T-helper 9 cell (primary cell): ENCODE measurements at regions not wholly inside any gene's neighbourhood (a gene's known extent, or its start where the extent isn't known, plus 50 kb on each side); places are given as distances from the start of the nearest gene placed in this dataset.
"Not testable (repeated sequence)": the region's sequence is repeated elsewhere in the genome, so short reads cannot be mapped to it uniquely, and the experiment has no call there.

Experiments used
- DNase-seq: peaks from one replicate; pipeline ENCODE4 v3.0.0-alpha.2; 2020

DNA sequence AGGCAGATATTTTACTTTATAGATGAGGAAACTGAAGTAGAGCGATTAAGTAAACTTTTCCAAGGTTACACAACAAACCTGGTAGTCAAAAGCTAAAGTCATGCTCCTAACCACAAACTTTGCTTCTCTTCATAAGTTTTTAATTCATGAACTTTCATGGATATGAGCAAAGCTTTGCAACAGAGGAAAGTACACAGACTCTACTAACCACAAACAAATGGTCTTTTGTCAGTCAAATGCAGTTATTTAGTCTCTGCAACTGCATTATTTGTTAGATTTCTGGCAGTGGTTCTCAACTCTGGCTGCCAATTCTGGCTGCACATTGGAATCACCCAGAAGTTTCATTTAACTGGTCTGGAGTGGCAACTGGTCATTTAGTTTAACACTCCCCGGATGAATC is 140.6 kb upstream of the TMEM168 start:
- DNase-seq: no peak

DNA sequence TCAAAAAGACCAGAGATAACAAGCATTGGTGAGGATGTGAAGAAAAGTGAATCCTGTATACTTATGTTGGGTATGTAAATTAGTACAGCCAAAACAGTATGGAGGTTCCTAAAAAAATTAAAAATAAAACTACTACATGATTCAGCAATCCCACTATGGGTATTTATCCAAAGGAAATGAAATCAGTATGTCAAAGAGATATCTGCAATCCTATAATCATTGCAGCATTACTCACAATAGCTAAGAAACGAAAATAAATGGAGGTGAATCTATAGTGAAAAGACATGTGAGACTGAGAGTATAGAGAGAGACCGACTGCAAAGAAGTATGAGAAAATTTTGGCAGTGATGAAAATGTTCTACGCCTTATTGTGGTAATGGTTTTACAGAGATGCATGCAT is 139.2 kb upstream of the TMEM168 start:
- DNase-seq: no peak

GRCh38 chr7:112926018-112926417 is 135.8 kb upstream of the TMEM168 start:
- DNase-seq: no peak

- DNase-seq: not testable (repeated sequence)
Observed at GRCh38 chr7:112922546-112922945, 132.4 kb upstream of the TMEM168 start.

DNA sequence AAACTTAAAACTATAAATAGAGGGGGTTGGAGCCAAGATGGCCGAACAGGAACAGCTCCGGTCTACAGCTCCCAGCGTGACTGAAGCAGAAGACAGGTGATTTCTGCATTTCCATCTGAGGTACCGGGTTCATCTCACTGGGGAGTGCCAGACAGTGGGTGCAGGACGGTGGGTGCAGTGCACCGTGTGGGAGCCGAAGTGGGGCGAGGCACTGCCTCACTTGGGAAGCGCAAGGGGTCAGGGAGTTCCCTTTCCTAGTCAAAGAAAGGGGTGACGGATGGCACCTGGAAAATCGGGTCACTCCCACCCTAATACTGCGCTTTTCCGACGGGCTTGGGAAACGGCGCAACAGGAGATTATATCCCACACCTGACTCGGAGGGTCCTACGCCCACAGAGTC is 126.2 kb upstream of the TMEM168 start:
- DNase-seq: not testable (repeated sequence)

DNA sequence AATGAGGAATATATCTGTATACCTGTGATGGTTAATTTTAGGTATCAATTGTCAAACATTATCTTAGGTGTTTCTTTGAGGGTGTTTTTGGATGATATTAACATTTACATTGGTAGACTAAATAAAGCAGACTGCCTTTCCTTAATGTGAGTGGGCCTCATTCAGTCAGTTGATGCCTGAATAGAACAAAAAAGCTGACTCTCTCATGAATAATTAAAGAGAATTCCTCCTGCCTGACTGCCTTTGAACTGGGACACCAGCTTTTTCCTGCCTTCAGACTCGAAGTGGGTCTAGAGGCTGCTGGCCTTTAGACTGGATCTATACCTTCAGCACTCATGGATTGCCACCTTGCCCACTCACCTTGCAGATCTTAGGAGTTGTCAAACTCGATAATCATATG is 117.9 kb upstream of the TMEM168 start:
- DNase-seq: no peak

DNA sequence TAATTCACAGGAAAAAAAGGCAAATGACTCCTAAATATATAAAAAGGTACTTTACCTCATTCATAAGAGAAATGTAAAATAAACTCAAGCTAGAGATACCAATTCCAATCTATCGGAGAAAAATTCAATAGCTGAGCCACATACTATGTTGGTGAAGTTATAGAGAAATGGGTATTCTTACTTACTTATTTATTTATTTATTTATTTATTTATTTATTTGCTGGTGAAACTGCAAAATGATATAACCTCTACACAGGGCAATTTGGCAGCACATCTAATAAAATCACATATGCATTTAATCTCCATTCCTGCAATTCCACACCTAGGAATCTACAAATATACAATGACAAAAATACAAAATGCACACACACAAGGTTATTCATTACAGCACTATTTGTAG is 117.5 kb upstream of the TMEM168 start:
- DNase-seq: no peak

GRCh38 chr7:112905950-112906349 is 115.8 kb upstream of the TMEM168 start:
- no peak for DNase-seq

DNA sequence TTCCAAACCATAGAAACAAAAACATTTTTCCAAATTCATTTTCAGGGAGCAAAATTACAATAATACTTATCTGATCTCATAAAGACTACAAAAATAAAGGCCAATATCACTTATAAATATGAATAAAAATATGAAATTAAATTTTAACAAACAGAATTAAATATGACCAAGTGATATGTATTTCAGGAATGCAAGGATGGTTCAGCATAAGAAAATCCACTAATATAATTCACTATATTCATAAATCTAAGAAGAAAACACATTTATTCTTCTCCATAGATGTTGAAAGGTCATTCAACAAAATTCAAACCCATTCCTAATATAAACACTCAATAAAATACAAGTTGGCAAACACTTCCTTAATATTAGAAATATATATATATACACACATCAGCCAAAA is 115.2 kb upstream of the TMEM168 start:
- DNase-seq: no peak

- DNase-seq: no peak
Observed at GRCh38 chr7:112898432-112899290, 108.5 kb upstream of the TMEM168 start.

DNA sequence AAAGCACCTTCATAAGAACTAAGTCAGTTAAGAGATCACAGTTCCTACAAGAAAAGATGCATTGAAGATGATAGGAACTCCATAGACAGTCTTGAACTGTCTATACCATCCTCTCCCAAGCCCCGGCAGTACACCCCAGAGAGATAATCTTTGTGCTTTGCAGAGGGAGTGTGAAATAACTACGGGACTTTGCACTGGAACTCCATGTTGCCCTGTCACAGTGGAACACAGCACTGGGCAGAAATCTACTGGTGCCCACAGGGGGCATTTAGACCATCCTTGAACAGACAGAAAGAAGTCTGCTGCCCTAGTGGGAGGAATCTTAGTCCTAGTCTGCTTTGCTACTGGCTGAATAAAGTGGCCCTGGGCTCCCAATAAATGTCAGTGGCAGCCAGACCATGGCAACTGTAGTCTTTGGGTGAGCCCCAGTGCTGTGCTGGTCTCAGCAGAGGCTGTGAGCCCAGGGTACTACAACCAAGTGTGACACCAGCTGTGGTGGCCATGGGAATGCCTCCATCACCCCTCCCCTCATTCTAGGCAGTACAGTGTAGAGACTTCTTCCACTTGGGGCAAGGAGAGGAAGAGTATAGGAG is 107.7 kb upstream of the TMEM168 start:
- no peak for DNase-seq

- no peak for DNase-seq
Observed at GRCh38 chr7:112896026-112896601, 105.9 kb upstream of the TMEM168 start.

- DNase-seq: no peak
Observed at GRCh38 chr7:112892263-112892662, 102.1 kb upstream of the TMEM168 start.

DNA sequence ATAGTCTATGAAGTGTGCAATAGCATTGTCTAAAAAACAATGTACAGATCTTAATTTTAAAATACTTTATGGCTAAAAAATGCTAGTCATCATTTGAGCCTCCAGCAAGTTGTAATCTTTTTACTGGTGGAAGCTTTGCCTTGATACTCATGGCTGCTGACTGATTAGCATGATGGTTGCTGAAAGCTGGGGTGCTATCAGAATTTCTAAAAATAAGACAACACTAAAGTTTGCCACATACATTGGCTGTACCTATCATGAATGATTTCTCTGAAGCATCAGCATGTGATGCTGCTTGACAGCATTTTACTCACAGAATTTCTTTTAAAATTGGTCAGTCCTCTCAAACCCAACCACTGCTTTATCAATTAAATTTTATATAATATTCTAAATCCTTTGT is 101.5 kb upstream of the TMEM168 start:
- DNase-seq: no peak

- no peak for DNase-seq
Observed at GRCh38 chr7:112889834-112890438, 99.7 kb upstream of the TMEM168 start.

GRCh38 chr7:112889268-112889667 is 99.1 kb upstream of the TMEM168 start:
- no peak for DNase-seq

DNA sequence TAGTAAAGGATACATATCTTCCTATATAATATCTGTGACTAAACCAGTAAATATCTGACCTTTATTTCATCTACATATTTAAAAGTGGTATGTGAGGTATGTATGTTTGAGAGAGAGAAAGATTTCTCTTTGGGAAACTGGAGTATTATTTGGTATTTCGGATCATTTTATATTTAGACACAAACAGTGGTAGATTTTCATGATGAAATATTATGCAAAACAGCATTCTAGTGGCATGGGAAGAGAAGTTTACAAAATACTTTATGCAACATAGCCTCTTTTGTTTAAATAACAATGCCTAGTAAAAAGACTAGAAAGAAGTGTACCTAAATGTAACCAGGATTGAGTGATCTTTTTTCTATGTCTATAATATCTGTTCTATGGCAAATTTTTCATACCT is 98.6 kb upstream of the TMEM168 start:
- DNase-seq: no peak

- no peak for DNase-seq
Observed at GRCh38 chr7:112887976-112888375, 97.8 kb upstream of the TMEM168 start.

DNA sequence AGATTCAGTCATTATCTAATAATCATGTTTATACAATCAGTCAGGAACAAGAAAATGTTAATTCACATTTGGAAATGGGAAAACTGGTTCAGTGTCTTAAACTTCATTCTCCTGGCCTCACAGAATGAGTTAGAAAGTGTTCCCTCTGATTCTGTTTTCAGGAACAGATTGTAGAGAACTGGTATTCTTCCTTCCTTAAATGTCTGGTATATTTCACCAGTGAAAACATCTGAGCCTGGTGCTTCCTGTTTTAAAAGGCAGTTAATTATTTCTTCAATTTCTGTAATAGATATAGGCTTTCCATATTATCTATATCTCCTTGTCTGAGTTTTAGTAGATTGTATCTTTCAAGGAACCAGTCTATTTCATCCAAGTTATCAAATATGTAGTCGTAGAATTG is 97.1 kb upstream of the TMEM168 start:
- DNase-seq: no peak

DNA sequence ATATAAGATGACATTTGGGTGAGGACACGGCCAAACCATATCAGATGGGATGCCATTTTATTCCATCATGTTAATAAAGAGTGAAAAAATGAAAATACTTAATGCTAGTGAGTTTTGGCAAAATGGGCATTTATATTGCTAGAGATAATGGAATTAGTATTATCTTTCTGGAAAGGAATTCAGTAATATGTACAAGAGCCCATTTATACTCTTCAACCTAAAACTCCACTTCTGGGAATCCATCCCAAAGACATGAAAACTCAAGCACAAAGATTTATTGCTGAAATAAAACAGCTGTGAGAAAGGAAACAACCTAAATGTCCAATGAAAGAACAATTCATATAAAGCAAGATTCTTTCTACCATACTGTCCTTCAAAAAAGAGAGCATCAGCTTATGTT is 96.0 kb upstream of the TMEM168 start:
- DNase-seq: no peak

GRCh38 chr7:112882991-112883390 is 92.8 kb upstream of the TMEM168 start:
- DNase-seq: no peak

DNA sequence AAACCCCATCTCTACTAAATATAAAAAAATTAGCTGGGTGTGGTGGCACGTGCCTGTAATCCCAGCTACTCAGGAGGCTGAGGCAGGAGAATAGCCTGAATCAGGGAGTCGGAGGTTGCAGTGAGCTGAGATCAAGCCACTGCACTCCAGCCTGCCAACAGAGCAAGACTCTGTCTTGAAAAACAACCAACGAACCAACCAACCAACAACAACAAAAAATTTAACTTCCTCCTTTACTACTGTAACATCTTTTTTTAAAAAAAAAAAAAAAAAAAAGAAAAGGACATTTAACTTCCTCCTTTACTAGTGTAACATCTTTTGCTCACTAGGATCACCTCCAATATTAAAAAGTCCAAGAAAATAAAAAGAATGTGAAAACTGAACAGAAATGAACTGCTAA is 92.3 kb upstream of the TMEM168 start:
- no peak for DNase-seq

- DNase-seq: no peak
Observed at GRCh38 chr7:112882022-112882421, 91.8 kb upstream of the TMEM168 start.
